ENCODE measurements at regions not wholly inside any gene's neighbourhood (a gene's known extent, or its start where the extent isn't known, plus 50 kb on each side); places are given as distances from the start of the nearest gene placed in this dataset.

GRCh38 chr12:92339198-92339821 lies 193.7 kb upstream of the BTG1 start:
- TF ChIP-seq POLR2AphosphoS5 (IDR thresholded peaks at IDR 0.05; ENCODE audit: low read depth, low read length) (no peak), POLR2A (IDR thresholded peaks at IDR 0.05; ENCODE audit: low read depth, low read length) (no peak), TAF1 (IDR thresholded peaks at IDR 0.05; ENCODE audit: borderline replicate concordance, low read depth, low read length) (no peak)
